Stimulated activated CD4-positive, alpha-beta T cell treated with anti-CD3 and anti-CD28 coated beads, Interleukin-2, amount 100 ng/mL, for 48 hours (primary cell): ENCODE measurements at regions not wholly inside any gene's neighbourhood (a gene's known extent, or its start where the extent isn't known, plus 50 kb on each side); places are given as distances from the start of the nearest gene placed in this dataset.
"Not testable (repeated sequence)": the region's sequence is repeated elsewhere in the genome, so short reads cannot be mapped to it uniquely, and the experiment has no call there.

Source experiments
- DNase-seq, 2 donors: peaks; one replicate each; pipeline ENCODE4 v3.0.0-alpha.2; 2020

DNA sequence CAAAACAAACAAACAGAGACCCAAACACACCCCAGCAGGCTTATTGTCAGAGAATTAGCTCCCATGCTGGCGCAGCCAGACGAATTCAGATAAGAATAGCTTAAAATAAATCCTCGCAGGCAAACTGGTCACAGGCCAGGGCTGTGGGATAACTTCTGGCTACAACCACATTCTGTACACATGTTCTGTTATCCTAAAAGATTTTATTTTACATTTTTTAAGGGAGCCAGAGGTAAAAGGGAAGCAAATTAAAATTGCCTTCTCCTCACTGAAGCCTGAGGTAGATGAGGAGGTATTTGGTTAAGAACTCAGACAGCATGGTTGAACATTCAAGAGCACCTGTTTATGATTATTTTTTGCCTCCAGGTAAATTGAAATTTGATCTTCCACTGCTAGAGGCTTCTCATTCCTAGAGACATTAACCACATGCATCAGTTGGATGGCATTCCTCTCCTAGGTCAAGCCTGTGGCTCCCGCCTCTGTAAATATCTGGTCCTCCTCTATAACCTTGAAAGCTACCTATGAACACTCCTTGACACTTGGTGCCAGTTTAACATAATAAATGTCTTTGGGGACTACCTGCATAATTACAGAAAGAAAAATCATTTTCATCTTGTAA, 190.3 kb downstream of the SATB1 start:
- no peak for DNase-seq

- no peak for DNase-seq
Observed at GRCh38 chr3:18233987-18234716, 191.0 kb downstream of the SATB1 start.

DNA sequence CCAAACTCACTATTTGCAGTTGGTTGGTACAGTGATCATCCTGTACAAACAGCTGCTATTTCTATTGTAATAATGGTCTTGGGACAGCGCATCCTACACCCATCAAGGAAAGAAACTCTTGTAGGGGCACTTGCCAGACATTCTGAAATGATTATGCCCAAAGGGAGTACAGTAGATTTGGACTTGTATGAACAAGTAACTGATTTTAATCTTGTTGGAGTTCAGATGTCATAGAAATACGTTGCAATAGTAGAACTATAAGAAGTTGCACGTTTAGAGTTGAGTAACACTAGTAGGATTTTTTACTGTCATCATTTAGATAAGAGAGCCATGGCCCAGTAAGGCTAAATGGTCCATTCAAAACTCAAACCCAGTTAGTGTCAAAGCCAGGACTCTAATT, 192.8 kb downstream of the SATB1 start:
- DNase-seq: no peak

GRCh38 chr3:18228060-18228459, 197.1 kb downstream of the SATB1 start:
- no peak for DNase-seq

DNA sequence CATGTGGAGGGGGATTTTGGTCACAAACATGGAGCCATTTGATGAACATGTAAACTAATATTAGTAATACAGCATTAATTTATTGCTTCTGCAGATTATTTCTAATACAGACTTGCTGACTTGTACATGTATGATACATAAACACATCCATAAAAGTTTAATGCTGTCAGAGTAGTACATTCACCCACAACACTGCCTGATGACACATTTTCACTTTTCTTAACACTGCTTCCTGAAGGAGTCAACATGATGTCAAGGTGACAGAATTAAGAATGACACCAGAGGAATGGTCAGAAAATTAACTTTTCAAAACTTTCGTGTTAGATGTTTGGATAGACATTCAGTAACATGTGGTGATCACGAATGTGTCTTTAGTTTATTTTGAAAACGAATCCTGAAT, 199.4 kb downstream of the SATB1 start:
- DNase-seq: no peak

DNA sequence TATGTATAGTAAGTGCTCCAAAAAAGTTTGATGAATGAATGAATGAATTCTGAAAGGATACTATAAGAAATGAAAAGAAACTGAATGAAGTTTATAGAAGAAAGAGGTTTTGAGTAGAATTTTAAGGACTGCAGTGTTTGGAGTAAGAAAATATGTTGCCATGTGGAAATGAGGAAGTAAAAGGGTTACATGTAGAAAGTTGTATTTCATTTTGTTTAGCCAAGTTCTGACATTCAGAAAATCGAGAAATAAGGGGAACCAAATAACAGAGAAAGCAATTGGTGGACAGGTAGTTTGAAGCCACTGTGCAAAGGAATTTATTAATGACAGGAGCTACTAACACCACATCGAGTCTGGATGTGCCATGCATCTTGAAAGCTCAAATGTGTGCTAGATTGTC, 200.7 kb downstream of the SATB1 start:
- DNase-seq: no peak

GRCh38 chr3:18223974-18224373, 201.2 kb downstream of the SATB1 start:
- no peak for DNase-seq

GRCh38 chr3:18223571-18223970, 201.6 kb downstream of the SATB1 start:
- no peak for DNase-seq

DNA sequence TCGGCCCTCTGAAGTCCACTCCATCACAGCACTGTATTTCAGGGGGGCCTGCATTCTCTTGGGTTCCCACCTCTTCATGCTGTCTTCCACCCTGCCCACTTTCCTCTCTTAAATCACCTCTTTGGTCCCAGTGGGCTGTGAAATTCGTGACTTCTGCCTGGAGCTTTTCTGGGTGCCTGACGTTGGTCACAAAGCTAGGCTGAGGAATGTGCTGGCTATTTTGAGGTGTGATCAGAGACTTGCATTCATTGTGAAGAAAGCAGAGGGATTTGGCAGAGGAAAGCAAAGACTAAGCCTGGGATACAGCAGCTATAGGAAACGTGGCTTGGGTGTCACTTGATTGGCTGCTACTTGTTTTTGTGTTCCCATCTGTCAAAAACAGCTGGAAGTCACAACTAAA, 202.5 kb downstream of the SATB1 start:
- DNase-seq: no peak

DNA sequence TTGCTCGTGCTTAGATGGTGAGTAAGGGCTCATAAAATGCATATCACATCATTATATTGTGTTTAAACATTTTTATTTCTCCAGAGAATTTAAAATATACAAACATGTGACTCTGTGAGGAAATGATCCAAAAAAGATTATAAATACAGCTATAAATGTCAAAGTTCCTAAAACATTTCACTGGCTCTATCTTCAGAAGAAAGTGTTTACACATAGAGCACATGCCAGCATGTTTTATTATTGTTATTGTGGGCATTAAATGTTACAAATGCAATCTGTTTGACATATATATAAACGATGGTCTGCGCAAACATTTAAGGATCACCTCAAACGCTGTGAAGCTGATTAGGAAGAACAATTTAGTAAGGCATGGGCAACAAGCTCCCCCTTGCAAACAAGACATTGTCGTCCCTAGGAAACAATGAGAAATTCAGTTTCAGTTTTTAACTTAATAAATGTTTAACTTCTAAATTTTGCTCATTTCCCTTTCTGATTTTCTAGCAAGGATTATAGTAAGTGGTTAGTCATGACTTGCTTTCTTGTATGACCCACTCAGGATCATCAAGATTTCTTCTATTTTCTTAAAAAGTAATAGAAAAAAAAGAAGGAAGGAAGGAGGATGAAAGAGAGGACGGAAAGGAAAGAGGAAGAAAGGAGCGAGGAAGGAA, 207.5 kb downstream of the SATB1 start:
- DNase-seq: no peak

GRCh38 chr3:18216996-18217395, 208.1 kb downstream of the SATB1 start:
- DNase-seq: no peak

DNA sequence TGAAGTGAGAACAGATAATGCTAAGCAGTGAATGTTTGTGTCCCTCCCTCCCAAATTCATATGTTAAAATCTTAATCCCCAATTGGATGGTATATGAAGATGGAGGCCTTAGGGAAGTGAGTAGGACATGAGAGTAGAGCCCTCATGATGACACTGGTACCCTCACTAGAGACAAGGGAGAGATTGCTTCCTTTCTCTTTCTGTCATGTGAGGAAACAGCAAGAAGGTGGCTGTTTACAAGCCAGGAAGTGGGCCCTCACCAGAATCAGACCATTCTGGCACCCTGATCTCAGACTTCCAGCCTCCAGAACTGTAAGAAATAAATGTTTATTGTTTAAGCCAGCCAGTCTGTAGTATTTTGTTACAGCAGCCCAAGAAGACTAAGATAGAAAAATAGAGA, 209.5 kb downstream of the SATB1 start:
- no peak for DNase-seq

GRCh38 chr3:18211116-18211515, 214.0 kb downstream of the SATB1 start:
- no peak for DNase-seq

DNA sequence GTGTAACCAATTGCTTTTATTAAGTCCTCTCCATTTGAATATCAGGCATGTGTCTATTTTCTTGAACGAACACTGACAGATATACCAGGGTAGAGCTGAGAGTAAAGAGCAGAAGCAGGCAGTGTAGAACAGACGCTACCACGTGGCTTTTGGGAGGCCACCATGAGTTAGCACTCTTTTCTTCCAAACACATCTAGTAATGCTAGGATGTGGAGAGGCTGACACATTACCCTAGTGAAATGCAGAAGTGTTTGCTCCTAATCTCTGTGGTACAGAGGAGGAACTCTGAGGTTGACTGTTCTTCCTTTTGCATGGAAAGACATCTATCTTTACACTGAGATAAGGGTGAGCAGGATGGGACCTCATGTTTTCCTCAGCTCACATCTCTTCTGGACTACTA, 216.3 kb downstream of the SATB1 start:
- no peak for DNase-seq

DNA sequence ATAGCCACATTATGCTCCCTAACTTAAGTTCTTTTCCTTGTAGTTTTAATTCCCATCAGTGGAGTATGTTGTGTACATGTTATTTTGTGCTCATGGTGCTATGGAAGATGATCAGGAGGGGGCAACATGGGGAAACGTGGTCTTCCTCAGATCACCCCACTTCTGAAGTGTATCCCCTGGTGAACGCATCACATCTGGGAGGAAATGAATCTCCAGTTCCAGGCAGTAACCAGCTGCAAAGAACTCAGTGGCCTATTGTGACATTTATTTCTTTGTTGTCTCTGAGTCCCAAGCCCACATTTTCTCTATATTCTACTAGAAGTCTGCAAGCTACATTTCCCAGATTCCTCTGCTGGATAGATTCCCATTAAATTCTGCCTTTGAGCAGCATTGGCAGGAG, 217.0 kb downstream of the SATB1 start:
- DNase-seq: no peak

GRCh38 chr3:18207226-18207625, 217.9 kb downstream of the SATB1 start:
- DNase-seq: peak in 1 of 2 donors; percentile 13

GRCh38 chr3:18205701-18206100, 219.4 kb downstream of the SATB1 start:
- DNase-seq: not testable (repeated sequence)

DNA sequence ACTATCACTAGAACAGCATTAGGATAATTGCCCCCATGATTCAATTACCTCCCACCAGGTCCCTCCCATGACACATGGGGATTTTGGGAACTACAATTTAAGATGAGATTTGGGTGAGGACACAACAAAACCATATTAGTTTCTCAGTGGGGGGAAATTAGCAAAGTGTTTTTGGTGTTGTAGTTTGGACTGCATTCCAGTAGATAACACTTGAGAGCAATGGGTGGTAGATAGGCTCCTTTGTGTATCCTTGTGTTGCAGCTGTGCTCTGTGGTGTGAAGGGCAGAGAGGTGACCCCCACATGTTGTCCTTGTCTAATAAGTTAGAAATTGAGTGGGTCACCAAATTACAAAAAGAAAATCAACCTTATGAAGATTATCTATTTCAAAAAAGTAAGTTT, 223.8 kb downstream of the SATB1 start:
- DNase-seq: no peak

DNA sequence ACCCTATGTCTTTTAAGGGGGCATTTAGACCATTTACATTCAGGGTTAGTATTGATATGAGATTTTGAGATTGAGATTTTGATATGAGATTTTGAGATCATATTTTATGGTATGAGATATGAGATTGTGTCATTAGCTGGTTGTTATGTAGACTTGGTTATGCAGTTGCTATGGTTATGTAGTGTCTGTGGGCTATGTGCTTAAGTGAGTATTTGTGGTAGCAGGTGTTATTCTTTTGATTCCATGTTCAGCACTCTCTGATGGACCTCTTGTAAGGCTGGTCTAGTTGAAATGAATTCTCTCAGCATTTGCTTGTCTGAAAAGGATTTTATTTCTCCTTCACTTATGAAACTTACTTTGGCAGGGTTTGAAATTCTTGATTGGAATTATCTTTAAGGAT, 225.4 kb downstream of the SATB1 start:
- no peak for DNase-seq

GRCh38 chr3:18195836-18196235, 229.3 kb downstream of the SATB1 start:
- DNase-seq: no peak

DNA sequence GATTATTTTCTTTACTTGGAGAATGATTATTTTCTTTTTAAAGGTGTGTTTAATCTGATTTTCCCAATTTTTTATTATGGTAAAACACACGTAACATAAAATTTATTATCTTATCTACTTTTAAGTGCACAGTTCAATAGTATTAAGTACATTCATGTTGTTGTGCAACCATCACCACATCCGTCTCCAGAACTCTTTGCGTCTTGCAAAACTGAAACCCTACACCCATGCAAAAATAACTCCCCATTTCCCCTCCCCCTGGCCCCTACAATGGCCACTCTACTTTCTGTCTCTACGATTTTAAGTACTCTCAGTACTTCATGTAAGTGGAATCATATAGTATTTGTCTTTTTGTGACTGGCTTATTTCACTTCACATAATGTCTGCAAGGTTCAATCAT, 230.7 kb downstream of the SATB1 start:
- no peak for DNase-seq

DNA sequence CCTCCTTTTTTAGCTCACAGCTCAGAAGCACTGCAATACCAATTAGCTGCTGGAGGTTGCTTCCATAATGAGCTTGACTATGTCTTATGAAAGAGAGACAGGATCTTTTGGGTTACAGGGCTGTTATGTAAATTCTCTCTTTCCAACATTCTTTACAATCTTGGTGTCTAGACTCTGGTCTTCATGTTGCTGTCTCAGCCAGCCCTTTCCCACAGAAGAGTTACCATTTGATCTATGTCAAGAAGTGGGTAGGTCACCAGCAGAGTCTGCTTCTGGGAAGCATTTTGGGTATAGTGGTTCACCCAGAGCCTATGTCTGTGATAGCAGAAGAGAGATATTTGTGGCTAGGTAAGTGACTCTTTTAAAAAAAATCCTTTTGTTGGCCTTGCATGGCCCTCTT, 234.5 kb downstream of the SATB1 start:
- DNase-seq: no peak

- no peak for DNase-seq
Observed at GRCh38 chr3:18189282-18190050, 235.7 kb downstream of the SATB1 start.

GRCh38 chr3:18188491-18188890, 236.6 kb downstream of the SATB1 start:
- no peak for DNase-seq
